Ascending aorta (tissue), 2 donors: ENCODE measurements at regions not wholly inside any gene's neighbourhood (a gene's known extent, or its start where the extent isn't known, plus 50 kb on each side); places are given as distances from the start of the nearest gene placed in this dataset.

Source experiments
- DNase-seq, 2 donors: peaks; one replicate each; pipeline ENCODE4 v3.0.0-alpha.2; 2019; ENCODE audit warnings: low spot score in 2 of 2
- H3K27ac ChIP-seq, 2 donors: fragments of 200-600 bp; sonication (generic); one replicate each; pipeline ENCODE4 v1.5.1; 2016 to 2017; ENCODE audit warnings: mild to moderate bottlenecking in 1 of 2
- H3K27me3 ChIP-seq: fragments of 200-600 bp; sonication (generic); one replicate; pipeline ENCODE4 v1.5.1; 2017
- H3K36me3 ChIP-seq, 2 donors: fragments of 200-600 bp; sonication (generic); one replicate each; pipeline ENCODE4 v1.5.1; 2016
- H3K4me1 ChIP-seq, 2 donors: fragments of 200-600 bp; sonication (generic); one replicate each; pipeline ENCODE4 v1.5.1; 2016 to 2017; ENCODE audit warnings: mild to moderate bottlenecking in 1 of 2
- H3K4me3 ChIP-seq, 2 donors: fragments of 200-600 bp; sonication (generic); one replicate each; pipeline ENCODE4 v1.5.1; 2016 to 2017; ENCODE audit warnings: mild to moderate bottlenecking in 1 of 2
- H3K9me3 ChIP-seq, 2 donors: fragments of 200-600 bp; sonication (generic); one replicate each; pipeline ENCODE4 v1.5.1; 2016
- CTCF ChIP-seq, 3 experiments: fragments of 200-600 bp in 2 of 3; fragments of 450-650 bp in 1 of 3; sonication (generic) in 2 of 3; IDR thresholded peaks; one replicate each; pipeline ENCODE4 v1.5.1; 2016 to 2019; ENCODE audit warnings: antibody characterized with exemption in 3 of 3, mild to moderate bottlenecking in 1 of 3, moderate library complexity in 1 of 3
- intact Hi-C: fragments of 100-400 bp; cut with DNase I; formaldehyde crosslinking; loops from one replicate; pipeline ENCODE4 v1.15.1; 2023

- DNase-seq, result no peak
- intact Hi-C loops, result no loop called here
- no peak for TF ChIP-seq CTCF (IDR thresholded peaks at IDR 0.05)
- peaks cover 0 to 3% of the 10 kb centered on the region in 2 donors for H3K4me1 ChIP-seq
- no peak overlapping the region for H3K4me3 ChIP-seq
- no peak overlapping the region for H3K27ac ChIP-seq
- H3K36me3 ChIP-seq, result no peaks in the 10 kb centered on the region
- H3K9me3 ChIP-seq, result no peaks in the 10 kb centered on the region
- no peaks in the 10 kb centered on the region for H3K27me3 ChIP-seq
These were observed 182.6 kb upstream of the LYZL1 start for GRCh38 chr10:29106287-29106686.

GRCh38 chr10:29107866-29108498, 180.9 kb upstream of the LYZL1 start:
- intact Hi-C loops, result no loop called here

GRCh38 chr10:29109707-29110571, 178.9 kb upstream of the LYZL1 start:
- DNase-seq, result no peak
- no peak overlapping the region for H3K27ac ChIP-seq
- H3K27me3 ChIP-seq, result no peaks in the 10 kb centered on the region
- H3K36me3 ChIP-seq, result no peaks in the 10 kb centered on the region
- H3K4me1 ChIP-seq, result peaks cover 0 to 3% of the 10 kb centered on the region in 2 donors
- intact Hi-C loops, result no loop called here
- H3K9me3 ChIP-seq, result no peaks in the 10 kb centered on the region
- TF ChIP-seq CTCF (IDR thresholded peaks at IDR 0.05), result no peak
- no peak overlapping the region for H3K4me3 ChIP-seq

More at GRCh38 chr10:29107866-29108498, 180.9 kb upstream of the LYZL1 start:
- Histone ChIP-seq H3K27ac (no peak overlapping the region), H3K9me3 (no peaks in the 10 kb centered on the region), H3K4me3 (no peak overlapping the region), H3K4me1 (peaks cover 0 to 3% of the 10 kb centered on the region in 2 donors), H3K27me3 (no peaks in the 10 kb centered on the region), H3K36me3 (no peaks in the 10 kb centered on the region)
- TF ChIP-seq CTCF (IDR thresholded peaks at IDR 0.05), result no peak
- no peak for DNase-seq

GRCh38 chr10:29112827-29113615, 175.8 kb upstream of the LYZL1 start:
- Histone ChIP-seq H3K9me3 (peaks cover 0 to 11% of the 10 kb centered on the region in 2 donors), H3K4me1 (no peaks in the 10 kb centered on the region), H3K27me3 (no peaks in the 10 kb centered on the region), H3K36me3 (no peaks in the 10 kb centered on the region), H3K4me3 (no peak overlapping the region), H3K27ac (no peak overlapping the region)
- intact Hi-C loops, result no loop called here
- TF ChIP-seq CTCF (IDR thresholded peaks at IDR 0.05), result no peak
- DNase-seq, result no peak

- DNase-seq, result no peak
- intact Hi-C loops, result no loop called here
- H3K36me3 ChIP-seq, result no peaks in the 10 kb centered on the region
- no peak overlapping the region for H3K27ac ChIP-seq
- H3K4me3 ChIP-seq, result no peak overlapping the region
- H3K4me1 ChIP-seq, result no peaks in the 10 kb centered on the region
- H3K9me3 ChIP-seq, result peaks cover 0 to 14% of the 10 kb centered on the region in 2 donors
- H3K27me3 ChIP-seq, result no peaks in the 10 kb centered on the region
- TF ChIP-seq CTCF (IDR thresholded peaks at IDR 0.05), result no peak
These were observed 175.3 kb upstream of the LYZL1 start for GRCh38 chr10:29113616-29113945.
